ENCODE measurements at regions not wholly inside any gene's neighbourhood (a gene's known extent, or its start where the extent isn't known, plus 50 kb on each side); places are given as distances from the start of the nearest gene placed in this dataset.

DNA sequence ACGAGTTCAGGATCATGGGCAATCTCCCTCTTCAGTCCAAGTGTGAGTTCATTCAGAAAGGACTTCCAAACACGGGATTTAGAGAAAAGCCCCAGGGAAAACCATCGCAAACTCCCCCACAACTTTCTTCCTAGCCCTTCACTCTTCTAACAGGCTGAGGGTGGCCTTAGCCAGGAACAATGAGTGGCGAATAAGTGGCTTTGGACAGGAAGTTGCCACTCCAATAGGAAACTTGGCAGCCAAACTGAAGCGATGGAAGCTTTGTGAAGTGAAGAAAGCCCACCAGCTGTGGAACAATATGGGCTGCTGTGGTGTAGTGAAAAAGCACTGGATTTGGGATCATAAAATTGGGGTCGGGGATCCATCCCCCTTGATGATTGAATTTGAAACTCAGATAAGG, 193.2 kb downstream of the TEX36 start:
- 0 to 81% (median 65%) methylated on average over 1 to 6 of the region's 6 CpGs; no CpG with 5 or more reads in 1 of the 10 experiments for WGBS, 10 experiments
- H3K4me1 ChIP-seq (replicated peaks in 1 of 2): peaks cover 4 to 17% of the 10 kb centered on the region in 2 donors
- in situ Hi-C loops (cut with MboI; ENCODE audit: low pct_unique_long_range_greater_than_20kb in 2 of 9, low sequenced_read_pairs in 9 of 9, unreplicated experiment in 9 of 9): no loop called here
- no peak overlapping the region for H3K27ac ChIP-seq
- no peak for ATAC-seq (replicated peaks in 6 of 8)
- H3K4me3 ChIP-seq: no peak overlapping the region

DNA sequence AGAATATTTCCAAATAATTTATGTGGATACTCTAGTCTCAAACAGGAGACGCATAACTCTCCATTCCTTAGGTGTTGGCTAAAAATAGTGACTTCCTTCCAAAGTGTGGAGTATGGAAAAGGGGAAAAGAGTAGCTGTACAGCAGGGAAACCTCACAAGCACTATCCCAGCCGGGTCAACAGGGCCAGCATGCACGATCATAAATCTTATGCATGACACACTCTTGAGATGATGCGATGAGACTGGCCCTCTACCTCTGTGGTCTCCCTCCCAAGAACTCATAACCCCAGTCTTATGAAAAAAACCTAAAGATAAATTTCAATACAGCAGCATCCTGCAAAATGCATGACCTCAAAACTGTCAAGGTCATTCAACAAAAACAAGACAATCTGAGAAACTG, 197.3 kb downstream of the TEX36 start:
- H3K4me3 ChIP-seq: no peak overlapping the region
- in situ Hi-C loops (cut with MboI; ENCODE audit: low pct_unique_long_range_greater_than_20kb in 2 of 9, low sequenced_read_pairs in 9 of 9, unreplicated experiment in 9 of 9): no loop called here
- H3K27ac ChIP-seq: no peak overlapping the region
- 33 to 100% (median 80%) methylated on average over 1 to 4 of the region's 4 CpGs; no CpG with 5 or more reads in 2 of the 10 experiments for WGBS, 10 experiments
- ATAC-seq (replicated peaks in 6 of 8): peak in 4 of 8 experiments; percentile 61 to 83 (median 76)
- peaks cover 0 to 2% of the 10 kb centered on the region in 2 donors for H3K4me1 ChIP-seq (replicated peaks in 1 of 2)

DNA sequence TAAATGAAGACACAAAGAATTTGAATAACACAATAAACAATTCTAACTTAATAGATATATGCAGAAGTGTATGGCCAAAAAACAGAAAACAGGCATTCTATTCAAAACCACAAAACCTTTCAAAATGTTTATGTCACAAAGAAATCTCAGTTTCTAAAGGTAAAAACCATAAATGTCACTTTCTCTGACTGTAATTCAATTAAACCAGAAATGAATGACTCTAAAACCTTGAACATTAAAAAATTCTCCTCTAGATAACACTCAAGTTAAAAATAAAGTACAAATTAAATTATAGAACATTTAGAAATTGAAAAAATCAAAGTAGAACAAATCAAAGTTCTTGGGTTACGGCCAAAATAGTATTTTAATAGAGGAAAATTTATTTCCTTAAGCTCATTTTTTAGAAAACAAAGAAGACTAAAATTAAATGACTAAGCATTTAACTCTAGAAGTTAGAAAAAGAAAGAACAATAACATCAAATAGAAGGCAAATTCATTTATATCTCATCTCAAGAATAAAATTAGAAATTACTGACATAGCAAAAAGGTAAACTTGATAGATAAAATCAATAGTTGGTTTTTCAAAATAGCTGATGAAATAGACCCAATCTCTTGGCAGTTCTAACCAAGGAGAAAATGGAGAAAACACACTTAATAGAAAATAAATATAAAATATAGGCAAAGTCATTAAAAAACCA, 198.8 kb downstream of the TEX36 start:
- peaks cover 0 to 2% of the 10 kb centered on the region in 2 donors for H3K4me1 ChIP-seq (replicated peaks in 1 of 2)
- no peak overlapping the region for H3K4me3 ChIP-seq
- H3K27ac ChIP-seq: no peak overlapping the region
- no peak for ATAC-seq (replicated peaks in 6 of 8)
- in situ Hi-C loops (cut with MboI; ENCODE audit: low pct_unique_long_range_greater_than_20kb in 2 of 9, low sequenced_read_pairs in 9 of 9, unreplicated experiment in 9 of 9): no loop called here
- WGBS, 10 experiments: 8 to 100% (median 84%) methylated on average over 1 of the region's 1 CpG

DNA sequence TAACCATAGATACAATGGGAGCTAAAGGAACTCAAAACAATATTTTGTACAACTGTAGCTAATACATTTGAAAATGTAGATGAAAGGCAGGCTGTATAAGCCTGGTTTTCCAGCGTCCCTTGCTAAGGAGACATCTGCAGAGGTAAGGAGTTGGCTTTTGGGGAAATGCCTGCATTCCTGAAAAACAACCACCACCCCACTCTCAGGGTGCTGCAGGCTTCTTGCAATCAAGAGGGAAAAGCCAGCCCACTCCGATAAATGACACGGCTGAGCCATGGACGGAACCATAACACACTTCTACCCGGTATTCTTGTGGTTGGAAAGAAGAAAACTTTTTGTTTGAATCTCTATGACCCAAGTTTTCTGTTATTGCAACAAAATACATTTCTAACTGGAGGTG, 200.3 kb downstream of the TEX36 start:
- Histone ChIP-seq H3K27ac (no peak overlapping the region), H3K4me3 (no peak overlapping the region), H3K4me1 (replicated peaks in 1 of 2) (peaks cover 0 to 2% of the 10 kb centered on the region in 2 donors)
- ATAC-seq (replicated peaks in 6 of 8): no peak
- WGBS, 10 experiments: 62 to 94% (median 75%) methylated on average over 1 to 5 of the region's 5 CpGs; no CpG with 5 or more reads in 1 of the 10 experiments
- in situ Hi-C loops (cut with MboI; ENCODE audit: low pct_unique_long_range_greater_than_20kb in 2 of 9, low sequenced_read_pairs in 9 of 9, unreplicated experiment in 9 of 9): no loop called here

DNA sequence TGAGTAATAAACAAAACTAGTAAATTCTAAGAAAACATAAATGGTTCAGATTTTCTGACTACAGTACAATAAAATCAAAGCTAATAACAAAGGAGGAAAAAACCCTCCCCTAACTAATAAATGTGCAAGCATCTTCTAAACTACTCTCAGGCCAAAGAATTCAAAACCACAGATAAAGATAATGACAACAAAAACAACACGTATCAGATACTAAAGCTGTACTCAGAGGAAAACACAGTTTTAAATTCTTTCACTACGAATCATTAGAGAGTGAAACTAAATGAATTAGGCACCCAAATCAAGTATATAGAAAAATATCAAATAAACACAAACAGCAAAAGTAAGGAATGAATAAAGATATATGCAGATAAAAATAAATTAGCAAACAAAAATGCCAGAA, 200.9 kb downstream of the TEX36 start:
- no peak for ATAC-seq (replicated peaks in 6 of 8)
- H3K4me3 ChIP-seq: no peak overlapping the region
- 10 to 100% (median 73%) methylated on average over 1 to 2 of the region's 2 CpGs for WGBS, 10 experiments

DNA sequence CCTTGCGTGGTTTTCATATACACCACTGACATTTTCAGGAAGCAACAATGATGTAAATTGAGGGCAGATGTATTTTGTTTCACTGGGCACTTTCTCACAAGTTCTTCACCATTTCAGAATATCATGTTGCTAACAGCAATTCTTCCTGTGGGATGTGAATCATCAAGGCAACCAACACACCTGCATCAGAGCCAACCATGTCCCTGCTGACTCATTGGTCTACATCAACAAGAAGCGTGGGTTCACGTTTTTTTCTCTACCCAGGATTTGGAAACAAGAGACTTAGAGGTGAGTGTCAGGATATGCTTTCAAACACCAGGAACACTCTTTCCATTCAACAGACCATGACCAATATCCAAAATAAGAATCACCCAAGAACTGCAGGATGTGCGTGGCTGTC, 203.9 kb downstream of the TEX36 start:
- H3K4me1 ChIP-seq (replicated peaks in 1 of 2): peaks cover 3 to 8% of the 10 kb centered on the region in 2 donors
- no peak overlapping the region for H3K4me3 ChIP-seq
- in situ Hi-C loops (cut with MboI; ENCODE audit: low pct_unique_long_range_greater_than_20kb in 2 of 9, low sequenced_read_pairs in 9 of 9, unreplicated experiment in 9 of 9): no loop called here
- H3K27ac ChIP-seq: no peak overlapping the region
- no peak for ATAC-seq (replicated peaks in 6 of 8)
- 43 to 93% (median 73%) methylated on average over 1 to 3 of the region's 4 CpGs; no CpG with 5 or more reads in 4 of the 10 experiments for WGBS, 10 experiments

More for the DNA sequence above, 200.9 kb downstream of the TEX36 start:
- Histone ChIP-seq H3K4me1 (replicated peaks in 1 of 2) (peaks cover 0 to 2% of the 10 kb centered on the region in 2 donors), H3K27ac (no peak overlapping the region)
- in situ Hi-C loops (cut with MboI; ENCODE audit: low pct_unique_long_range_greater_than_20kb in 2 of 9, low sequenced_read_pairs in 9 of 9, unreplicated experiment in 9 of 9): no loop called here

DNA sequence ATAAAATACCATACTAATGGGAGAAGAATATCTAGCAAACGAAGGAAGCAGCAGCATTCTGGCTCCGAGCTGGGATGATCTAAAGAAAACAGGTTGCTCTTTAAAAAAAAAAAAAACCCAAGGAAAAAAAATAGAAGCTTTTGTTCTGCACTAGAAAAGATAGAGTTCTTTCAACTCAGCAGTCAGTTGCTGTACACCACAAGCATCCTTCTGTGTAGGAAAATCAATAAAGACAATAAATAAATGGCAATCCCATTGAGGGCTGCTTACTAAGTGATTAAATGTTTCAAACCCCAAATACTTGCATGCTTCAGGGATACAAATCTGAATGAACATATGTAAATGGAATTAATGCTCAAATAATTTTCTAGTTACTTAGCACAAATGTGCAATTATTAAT, 207.1 kb downstream of the TEX36 start:
- peak in 4 of 8 experiments; percentile 45 to 74 (median 56) for ATAC-seq (replicated peaks in 6 of 8)
- no peak overlapping the region for H3K27ac ChIP-seq
- WGBS, 10 experiments: 0 to 79% (median 49%) methylated on average over 1 to 2 of the region's 2 CpGs
- H3K4me3 ChIP-seq: no peak overlapping the region
- H3K4me1 ChIP-seq (replicated peaks in 1 of 2): peaks cover 3 to 17% of the 10 kb centered on the region in 2 donors
- in situ Hi-C loops (cut with MboI; ENCODE audit: low pct_unique_long_range_greater_than_20kb in 2 of 9, low sequenced_read_pairs in 9 of 9, unreplicated experiment in 9 of 9): no loop called here

DNA sequence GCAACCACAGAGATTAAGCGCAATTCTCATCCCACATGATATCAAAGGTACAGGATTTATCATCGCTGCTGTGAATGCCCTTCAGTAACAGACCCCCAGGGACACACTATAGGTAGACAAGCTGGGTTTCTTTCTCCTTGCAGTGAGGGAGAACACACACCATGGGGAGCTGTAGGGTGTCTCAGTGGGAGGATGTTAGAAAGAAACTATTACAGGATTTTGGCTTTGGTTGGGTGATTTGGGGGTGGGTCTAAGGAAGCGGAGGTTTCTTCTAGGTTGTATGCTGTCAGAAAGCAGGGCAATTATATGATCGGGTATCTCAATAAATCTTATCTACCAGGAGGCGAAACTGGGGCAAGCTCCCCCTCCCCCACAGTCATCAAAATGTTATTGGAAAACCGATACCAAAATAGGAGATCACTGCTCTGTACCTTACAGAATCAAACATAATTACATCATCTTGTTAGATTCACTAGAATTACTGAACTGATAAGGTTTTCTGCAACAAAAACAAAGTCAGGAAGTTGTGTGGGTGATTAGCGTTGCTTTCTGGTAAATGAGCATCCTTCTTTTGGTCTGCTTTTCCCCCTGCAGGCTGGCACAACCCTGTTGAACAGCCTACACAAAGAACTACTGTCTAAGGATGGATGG, 209.7 kb downstream of the TEX36 start:
- in situ Hi-C loops (cut with MboI; ENCODE audit: low pct_unique_long_range_greater_than_20kb in 2 of 9, low sequenced_read_pairs in 9 of 9, unreplicated experiment in 9 of 9): no loop called here
- Histone ChIP-seq H3K4me3 (no peak overlapping the region), H3K27ac (no peak overlapping the region), H3K4me1 (replicated peaks in 1 of 2) (peaks cover 3 to 17% of the 10 kb centered on the region in 2 donors)
- 34 to 97% (median 83%) methylated on average over 1 to 7 of the region's 7 CpGs for WGBS, 10 experiments
- ATAC-seq (replicated peaks in 6 of 8): no peak

DNA sequence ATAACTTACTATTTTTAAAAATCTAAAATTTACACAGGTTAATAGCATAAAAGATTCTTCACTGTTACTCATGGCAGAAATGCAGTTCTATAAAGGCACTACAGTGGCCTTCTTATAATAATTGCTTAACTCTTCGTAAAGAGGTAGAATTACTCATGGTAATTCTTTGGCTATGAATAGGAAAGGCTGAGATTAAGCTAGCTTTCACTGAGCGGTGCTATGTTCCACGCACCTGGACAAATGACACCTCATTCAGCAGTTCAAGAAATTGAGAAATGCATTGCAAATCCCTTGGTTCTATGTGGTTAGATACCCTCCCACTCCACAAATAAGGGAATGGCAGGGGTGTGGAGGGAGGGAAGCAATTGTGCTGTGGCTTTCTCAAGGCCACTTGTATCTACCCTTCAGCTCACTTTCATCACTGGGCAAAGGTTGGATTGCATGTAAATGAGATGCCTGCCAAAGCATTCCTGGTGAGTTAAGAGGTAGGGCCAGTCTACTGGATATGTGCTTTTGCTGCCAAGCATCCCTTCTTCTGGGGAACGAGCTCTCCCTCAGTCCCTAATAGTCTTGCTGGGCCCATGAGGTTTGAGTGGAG, 210.9 kb downstream of the TEX36 start:
- Histone ChIP-seq H3K4me3 (no peak overlapping the region), H3K27ac (no peak overlapping the region), H3K4me1 (replicated peaks in 1 of 2) (peaks cover 3 to 29% of the 10 kb centered on the region in 2 donors)
- in situ Hi-C loops (cut with MboI; ENCODE audit: low pct_unique_long_range_greater_than_20kb in 2 of 9, low sequenced_read_pairs in 9 of 9, unreplicated experiment in 9 of 9): no loop called here
- 33 to 92% (median 74%) methylated on average over 1 to 3 of the region's 4 CpGs; no CpG with 5 or more reads in 2 of the 10 experiments for WGBS, 10 experiments
- ATAC-seq (replicated peaks in 6 of 8): peak in 4 of 8 experiments; percentile 18 to 78 (median 30)

DNA sequence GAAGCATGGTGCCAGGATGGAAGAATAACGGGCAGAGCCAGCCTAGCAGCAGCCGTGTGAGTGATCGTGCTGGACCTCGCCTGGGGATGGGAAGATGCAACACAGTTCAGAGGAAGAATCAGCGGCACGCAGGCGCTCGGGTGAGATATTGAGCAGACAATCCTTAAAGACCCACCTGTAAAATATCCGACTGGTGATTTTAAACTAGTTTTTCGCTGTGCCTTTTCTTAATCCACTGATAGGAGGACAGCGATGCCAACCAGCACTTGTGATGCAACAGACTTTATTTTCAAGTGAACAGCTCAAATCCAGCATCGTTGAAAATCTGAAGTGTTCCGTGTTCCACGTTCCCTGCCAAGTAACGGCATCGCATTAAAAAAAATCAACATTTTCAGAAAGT, 214.7 kb downstream of the TEX36 start:
- 57 to 97% (median 91%) methylated on average over 4 to 16 of the region's 16 CpGs for WGBS, 10 experiments

DNA sequence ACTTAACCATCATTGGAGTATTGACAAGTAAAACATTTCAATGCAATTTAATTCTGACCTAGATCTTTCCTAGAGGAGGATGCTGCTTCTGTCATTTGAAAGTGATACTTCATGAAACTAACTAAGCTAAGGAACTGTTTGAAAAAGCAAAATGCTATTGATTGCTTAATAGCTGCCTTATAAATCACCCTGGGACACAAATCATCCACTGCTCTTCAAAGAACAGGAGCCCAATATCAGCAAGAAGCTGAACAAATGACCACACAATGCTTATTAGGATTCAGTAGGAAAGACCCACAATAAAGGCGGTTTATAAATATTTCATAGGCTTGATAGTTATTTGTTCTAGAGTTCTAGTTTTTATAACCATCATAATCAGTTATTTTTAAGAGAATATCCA, 216.3 kb downstream of the TEX36 start:
- ATAC-seq (replicated peaks in 6 of 8): peak in 3 of 8 experiments; percentile 55 to 58 (median 56)
- WGBS, 10 experiments: 0 to 100% (median 73%) methylated on average over 1 of the region's 1 CpG; no CpG with 5 or more reads in 2 of the 10 experiments
- in situ Hi-C loops (cut with MboI; ENCODE audit: low pct_unique_long_range_greater_than_20kb in 2 of 9, low sequenced_read_pairs in 9 of 9, unreplicated experiment in 9 of 9): no loop called here
- H3K27ac ChIP-seq: no peak overlapping the region
- no peak overlapping the region for H3K4me3 ChIP-seq
- H3K4me1 ChIP-seq (replicated peaks in 1 of 2): peaks cover 0 to 27% of the 10 kb centered on the region in 2 donors

More for the DNA sequence above, 214.7 kb downstream of the TEX36 start:
- Histone ChIP-seq H3K4me3 (no peak overlapping the region), H3K27ac (no peak overlapping the region), H3K4me1 (replicated peaks in 1 of 2) (peaks cover 0 to 30% of the 10 kb centered on the region in 2 donors)
- in situ Hi-C loops (cut with MboI; ENCODE audit: low pct_unique_long_range_greater_than_20kb in 2 of 9, low sequenced_read_pairs in 9 of 9, unreplicated experiment in 9 of 9): no loop called here
- ATAC-seq (replicated peaks in 6 of 8): no peak

DNA sequence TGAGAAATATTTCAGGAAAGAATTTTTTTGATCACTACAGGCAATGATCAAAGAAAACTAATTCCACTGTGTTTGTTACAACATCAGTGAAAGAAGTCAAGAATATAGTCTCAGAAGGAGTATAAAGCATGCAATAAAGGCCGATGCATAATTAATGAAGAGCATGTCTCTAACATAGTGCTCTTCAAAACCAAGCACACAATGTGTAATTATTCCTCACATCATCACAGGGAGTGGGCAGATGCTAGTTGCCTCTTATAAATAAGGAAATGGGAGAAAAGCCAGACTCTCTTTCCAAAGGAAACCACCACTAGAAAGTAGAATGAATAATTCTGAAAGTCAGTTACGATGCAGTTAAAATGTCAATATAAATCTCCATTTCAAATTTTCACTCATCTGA, 220.1 kb downstream of the TEX36 start:
- H3K4me3 ChIP-seq: no peak overlapping the region
- H3K4me1 ChIP-seq (replicated peaks in 1 of 2): peaks cover 0 to 18% of the 10 kb centered on the region in 2 donors
- WGBS, 10 experiments: 12 to 100% (median 66%) methylated on average over 1 to 2 of the region's 2 CpGs; no CpG with 5 or more reads in 4 of the 10 experiments
- in situ Hi-C loops (cut with MboI; ENCODE audit: low pct_unique_long_range_greater_than_20kb in 2 of 9, low sequenced_read_pairs in 9 of 9, unreplicated experiment in 9 of 9): no loop called here
- peak in 2 of 8 experiments; percentile 42 to 62 for ATAC-seq (replicated peaks in 6 of 8)
- no peak overlapping the region for H3K27ac ChIP-seq

DNA sequence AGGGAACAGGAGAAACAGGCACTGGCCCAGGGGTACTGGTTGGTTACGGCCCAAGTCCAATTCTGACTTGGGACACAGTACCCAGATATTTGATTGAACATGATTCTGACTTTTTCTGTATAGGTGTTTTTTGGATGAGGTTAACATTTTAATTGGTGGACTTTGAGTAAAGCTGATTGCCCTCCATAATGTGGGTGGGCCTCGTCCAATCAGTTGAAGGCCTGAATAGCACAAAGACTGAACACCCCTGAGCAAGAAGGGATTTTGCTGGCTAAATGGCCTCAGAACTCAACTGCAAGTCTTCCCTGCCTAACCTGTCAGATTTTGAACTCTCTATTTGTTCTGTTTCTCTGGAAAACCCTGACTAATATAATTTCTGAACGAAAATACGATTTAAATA, 222.6 kb downstream of the TEX36 start:
- no peak for ATAC-seq (replicated peaks in 6 of 8)
- Histone ChIP-seq H3K4me1 (replicated peaks in 1 of 2) (peaks cover 0 to 18% of the 10 kb centered on the region in 2 donors), H3K4me3 (no peak overlapping the region), H3K27ac (no peak overlapping the region)
- in situ Hi-C loops (cut with MboI; ENCODE audit: low pct_unique_long_range_greater_than_20kb in 2 of 9, low sequenced_read_pairs in 9 of 9, unreplicated experiment in 9 of 9): no loop called here
- 25 to 100% (median 90%) methylated on average over 1 to 4 of the region's 4 CpGs; no CpG with 5 or more reads in 2 of the 10 experiments for WGBS, 10 experiments
